Left colon (tissue), 2 donors: ENCODE measurements at regions not wholly inside any gene's neighbourhood (a gene's known extent, or its start where the extent isn't known, plus 50 kb on each side); places are given as distances from the start of the nearest gene placed in this dataset.
"Not testable (repeated sequence)": the region's sequence is repeated elsewhere in the genome, so short reads cannot be mapped to it uniquely, and the experiment has no call there.

Experiments used
- ATAC-seq: fragments of 200-7000 bp; cut with Tn5 transposase; one replicate; pipeline ENCODE4 v1.9.1; 2020; ENCODE audit warnings: mild to moderate bottlenecking, moderate library complexity
- DNase-seq, 2 donors: peaks; one replicate each; pipeline ENCODE4 v3.0.0-alpha.2; 2020
- intact Hi-C, 2 donors: fragments of 100-400 bp; cut with DNase I in 1 of 2; cut with micrococcal nuclease in 1 of 2; formaldehyde crosslinking; loops; one replicate each; pipeline versions ENCODE4 v1.11.2 to v1.14.0; 2022; cut with DNase I, micrococcal nuclease
- donor health status: DM: no; HTN: no; CAD: no.
- donor health status: DM: yes; HTN: yes; CAD: no.

DNA sequence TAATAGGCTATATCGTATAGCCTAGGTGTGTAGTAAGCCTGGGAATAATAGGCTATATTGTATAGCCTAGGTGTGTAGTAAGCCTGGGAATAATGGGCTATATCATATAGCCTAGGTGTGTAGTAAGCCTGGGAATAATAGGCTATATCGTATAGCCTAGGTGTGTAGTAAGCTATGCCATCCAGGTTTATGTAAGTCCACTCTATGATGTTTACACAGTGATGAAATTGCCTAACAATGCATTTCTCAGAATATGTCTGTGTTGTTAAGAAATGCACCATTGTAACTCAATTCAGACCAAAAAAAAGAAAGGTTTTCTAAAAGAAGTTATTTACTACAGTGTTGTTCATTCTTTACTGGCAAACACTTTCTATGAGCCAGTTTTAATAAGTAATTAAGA is 1387.2 kb downstream of the STIM2 start:
- DNase-seq (no peak), ATAC-seq (no peak)
- intact Hi-C loops, result no loop called here

DNA sequence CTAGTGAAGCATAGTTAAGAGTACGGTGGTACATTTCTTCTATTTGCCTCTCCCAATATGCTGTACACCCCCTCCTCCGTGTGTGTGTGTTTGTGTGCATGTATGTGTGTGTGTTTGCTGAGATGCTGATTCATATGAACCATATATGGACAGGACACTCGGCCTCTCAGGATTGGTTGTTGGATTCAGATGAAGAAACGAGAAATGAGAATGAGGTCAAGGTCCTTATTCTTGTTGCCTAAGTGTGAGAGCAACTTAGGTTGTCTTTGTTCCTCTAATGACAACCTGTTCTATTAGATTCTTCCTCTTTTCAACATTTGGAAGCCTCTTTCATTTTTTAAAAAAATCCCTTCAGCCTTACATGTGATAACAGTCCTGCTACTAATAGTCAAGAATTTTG is 1387.6 kb downstream of the STIM2 start:
- intact Hi-C loops, result no loop called here
- ATAC-seq (no peak), DNase-seq (no peak)

DNA sequence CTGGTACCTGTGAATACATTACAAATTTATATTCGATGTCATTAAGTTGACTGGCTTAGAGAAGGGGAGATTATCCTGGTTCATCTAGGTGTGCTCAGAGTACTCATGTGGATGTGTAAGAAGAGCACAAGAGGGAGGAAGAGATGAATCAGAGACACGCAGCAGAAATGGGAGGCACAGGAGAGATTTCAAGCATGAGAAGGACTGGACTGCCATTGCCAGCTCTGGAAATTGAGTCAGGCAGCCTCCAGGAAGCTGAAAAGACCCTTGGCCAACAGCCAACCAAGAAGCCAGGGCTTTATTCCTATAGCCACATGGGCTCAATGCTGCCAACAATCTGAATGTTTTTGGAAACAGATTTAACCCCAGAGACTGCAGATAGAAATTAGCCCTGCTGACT is 1390.0 kb downstream of the STIM2 start:
- intact Hi-C loops, result no loop called here
- ATAC-seq (no peak), DNase-seq (no peak)

DNA sequence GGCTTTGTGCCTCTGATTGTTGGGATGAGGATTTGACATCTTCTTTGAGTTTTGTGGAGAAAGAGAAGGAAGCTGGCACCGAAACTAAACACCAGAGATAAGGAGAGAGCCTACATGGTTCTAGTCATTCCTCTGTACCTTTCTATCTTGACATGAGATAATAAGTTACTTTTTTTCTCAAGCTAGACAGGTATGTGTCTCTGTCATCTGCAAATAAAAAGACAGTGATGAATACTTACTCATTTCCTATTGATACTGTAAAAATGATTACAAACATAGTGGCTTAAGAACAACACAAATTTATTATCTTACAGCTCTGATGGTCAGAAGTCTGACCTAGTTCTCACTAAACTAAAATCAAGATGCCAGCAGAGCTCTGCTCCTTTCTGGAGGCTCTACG is 1391.2 kb downstream of the STIM2 start:
- ATAC-seq (no peak), DNase-seq (no peak)
- intact Hi-C loops, result no loop called here

DNA sequence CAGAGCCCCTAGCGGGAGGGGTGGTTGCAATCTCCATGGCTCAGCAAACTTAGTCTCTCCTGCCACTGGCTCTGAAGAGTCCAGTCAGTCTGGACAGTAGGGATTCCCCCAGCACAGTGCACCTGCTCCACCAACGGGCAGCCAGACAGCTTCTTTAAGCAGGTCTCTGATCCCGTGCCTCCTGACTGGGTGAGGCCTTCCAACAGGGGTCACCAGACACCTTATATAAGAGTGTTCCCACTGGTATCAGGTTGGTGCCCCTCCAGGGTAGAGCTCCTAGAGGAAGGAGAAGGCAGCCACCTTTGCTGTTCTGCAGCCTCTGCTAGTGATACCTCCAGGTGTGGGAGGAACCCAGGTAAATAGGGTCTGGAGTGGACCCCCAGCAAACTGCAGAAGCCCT is 1393.4 kb downstream of the STIM2 start:
- ATAC-seq (no peak), DNase-seq (no peak)
- intact Hi-C loops, result no loop called here

DNA sequence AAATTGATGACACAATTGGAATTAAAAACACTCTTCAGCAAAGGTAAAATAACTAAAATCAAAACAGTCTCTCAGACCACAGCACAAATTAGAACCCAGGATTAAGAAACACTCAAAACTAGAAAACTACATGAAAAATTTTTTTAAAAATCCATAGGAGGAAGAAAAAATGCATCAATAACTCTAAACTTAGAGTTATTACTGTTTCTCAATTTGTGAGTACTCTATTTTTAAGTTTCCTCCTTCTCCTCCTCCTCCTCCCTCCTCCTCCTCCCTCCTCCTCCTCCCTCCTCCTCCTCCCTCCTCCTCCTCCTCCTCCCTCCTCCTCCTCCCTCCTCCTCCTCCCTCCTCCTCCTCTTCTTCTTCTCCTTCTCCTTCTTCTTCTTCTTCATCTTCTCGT is 1395.7 kb downstream of the STIM2 start:
- DNase-seq (no peak), ATAC-seq (no peak)
- intact Hi-C loops, result no loop called here

DNA sequence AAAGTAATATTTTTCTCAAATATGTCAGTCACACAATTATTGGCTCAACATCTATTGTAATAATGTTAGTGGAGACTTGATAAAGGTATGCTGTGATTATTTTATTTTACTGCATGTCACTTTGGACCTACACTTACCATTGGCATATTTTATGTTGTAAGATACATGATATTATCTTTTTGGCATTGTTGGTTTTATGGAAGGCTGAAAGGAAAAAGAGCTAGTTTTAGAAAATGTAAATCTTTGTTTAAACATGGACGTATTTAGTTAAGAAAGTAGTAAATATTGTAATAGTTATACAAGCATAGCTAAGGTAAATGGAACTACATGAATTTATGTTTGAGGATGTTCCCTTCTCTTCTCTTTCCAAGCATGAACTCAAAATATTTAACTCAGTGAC is 1399.3 kb downstream of the STIM2 start:
- no peak for DNase-seq
- ATAC-seq, result no peak
- intact Hi-C loops, result no loop called here

DNA sequence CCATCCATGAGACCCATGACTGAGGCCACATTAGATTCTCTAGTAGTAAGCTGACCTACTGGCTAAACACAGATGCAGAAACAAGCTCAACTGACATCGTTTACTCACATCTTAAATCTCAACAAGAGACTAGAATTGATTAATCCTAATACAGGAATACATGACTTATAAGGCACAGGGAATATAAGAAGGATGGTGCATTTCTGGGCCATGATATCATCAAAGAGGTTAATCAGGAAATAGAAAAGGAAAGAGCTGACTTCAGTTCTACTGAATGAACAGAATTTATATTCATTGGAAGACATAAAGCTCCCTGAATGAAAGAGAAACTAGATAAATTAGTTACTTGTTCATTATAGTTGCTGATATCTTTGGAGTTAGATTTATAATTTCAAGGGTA is 1406.5 kb downstream of the STIM2 start:
- ATAC-seq, result no peak
- intact Hi-C loops, result no loop called here

DNA sequence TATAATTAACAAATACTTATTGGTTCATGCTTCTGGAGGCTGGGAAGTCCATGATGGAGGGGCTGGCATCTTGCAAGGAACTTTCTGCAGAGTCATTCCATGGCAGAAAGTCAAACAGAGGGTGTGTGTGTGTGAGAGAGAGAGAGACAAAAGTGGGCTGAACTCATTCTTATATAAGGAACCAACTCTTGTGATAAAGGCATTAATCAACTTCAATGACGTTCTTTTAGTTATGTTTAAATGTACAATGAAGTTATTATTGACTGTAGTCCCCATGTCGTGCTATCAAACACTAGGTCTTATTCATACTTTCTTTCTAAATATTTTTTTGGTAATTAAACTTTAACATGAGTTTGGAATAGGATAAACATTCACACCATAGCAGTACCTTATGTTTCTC is 1408.8 kb downstream of the STIM2 start:
- no peak for ATAC-seq
- intact Hi-C loops, result no loop called here
- DNase-seq, result no peak

More for the DNA sequence above, 1406.5 kb downstream of the STIM2 start:
- no peak for DNase-seq

DNA sequence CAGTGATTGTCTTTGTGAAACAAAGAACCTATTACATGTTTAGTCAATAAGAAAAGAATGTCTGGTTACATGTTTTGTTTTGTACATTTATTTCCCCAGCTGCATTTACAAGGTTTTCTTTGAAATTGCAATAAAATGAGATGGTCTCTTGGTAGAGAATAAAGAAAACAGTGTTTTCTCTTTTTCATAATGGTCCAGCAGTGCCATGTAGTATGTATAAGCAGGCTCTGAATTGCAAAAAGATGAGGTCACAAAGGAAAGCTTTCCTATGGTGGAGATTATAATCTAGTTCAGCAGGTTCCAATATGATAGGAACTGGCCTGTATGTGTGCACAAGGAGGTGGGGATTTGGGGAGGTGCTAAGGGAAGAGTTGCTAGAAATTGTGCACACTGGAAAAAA is 1417.3 kb downstream of the STIM2 start:
- DNase-seq (no peak), ATAC-seq (no peak)
- intact Hi-C loops, result no loop called here

DNA sequence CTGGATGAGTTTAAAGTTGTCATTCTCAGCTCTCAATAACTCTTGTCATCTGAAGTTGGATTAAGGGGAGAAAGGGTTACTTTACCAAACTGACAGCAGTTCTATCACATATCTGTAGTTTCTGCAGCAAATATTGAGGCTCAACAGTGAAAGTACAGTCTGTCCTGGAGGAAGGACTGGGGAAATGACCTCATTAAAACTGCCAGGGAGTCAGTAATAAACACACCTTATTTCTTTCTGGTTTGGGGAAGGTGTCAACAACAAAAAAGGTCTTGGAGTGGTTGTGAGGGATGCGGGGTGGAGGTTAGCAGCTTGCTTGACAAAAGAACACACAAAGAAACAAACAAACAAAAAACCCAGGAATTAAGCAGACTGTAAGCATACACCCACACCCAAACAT is 1418.0 kb downstream of the STIM2 start:
- intact Hi-C loops, result no loop called here
- no peak for DNase-seq
- ATAC-seq, result no peak

DNA sequence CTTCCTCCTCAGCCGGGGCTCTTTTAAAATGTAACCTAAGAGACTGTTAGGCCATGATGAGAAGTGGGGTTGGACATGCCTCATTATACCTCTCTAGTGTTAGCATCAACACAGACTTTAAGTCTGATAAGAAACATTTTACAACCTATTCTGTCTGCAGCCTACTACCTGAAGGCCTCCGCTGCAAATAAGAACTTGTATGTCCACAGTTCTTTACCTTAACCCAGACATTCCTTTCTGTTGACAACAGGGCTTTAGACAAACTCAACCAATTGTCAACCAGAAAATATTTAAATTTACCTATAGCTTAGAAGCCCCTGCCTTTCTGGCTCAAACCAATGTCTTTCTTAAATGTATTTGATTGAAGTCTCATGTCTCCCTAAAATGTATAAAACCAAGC is 1418.6 kb downstream of the STIM2 start:
- DNase-seq (no peak), ATAC-seq (no peak)
- intact Hi-C loops, result no loop called here

DNA sequence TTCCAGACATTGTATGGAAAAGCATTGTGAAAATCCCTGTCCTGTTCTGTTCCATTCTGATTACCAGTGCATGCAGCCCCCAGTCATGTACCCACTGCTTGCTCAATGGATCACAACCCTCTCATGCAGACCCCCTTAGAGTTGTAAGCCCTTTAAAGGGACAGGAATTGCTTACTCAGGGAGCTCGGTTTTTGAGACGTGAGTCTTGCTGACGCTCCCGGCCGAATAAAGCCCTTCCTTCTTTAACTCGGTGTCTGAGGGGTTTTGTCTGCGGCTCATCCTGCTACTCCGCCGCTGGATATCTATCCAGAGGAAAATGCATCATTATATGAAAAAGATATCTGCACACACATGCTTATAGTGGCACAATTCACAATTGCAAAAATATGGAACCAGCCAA is 1425.6 kb downstream of the STIM2 start:
- DNase-seq, intact Hi-C loops: not testable (repeated sequence)

DNA sequence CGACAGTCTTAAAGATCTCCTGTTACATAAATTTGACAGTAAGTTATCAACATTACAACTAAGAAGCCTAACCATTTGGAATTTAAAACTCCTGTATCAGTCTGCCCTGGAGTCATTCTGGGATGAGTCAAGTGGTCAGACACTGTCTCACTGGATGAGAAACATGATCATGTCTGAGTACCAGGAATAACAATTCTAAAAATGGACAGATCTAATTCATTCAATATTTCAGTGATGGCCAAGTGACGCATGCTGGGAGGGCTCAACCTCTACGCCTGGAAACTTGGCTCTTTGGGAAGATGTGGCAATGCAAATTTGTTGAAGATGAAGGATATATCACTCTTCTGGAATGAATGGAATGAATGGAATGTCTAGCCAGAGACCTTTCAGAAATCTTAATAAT is 1427.2 kb downstream of the STIM2 start:
- ATAC-seq (no peak), DNase-seq (no peak)
- intact Hi-C loops, result no loop called here

More for the DNA sequence above, 1425.6 kb downstream of the STIM2 start:
- not testable (repeated sequence) for ATAC-seq

DNA sequence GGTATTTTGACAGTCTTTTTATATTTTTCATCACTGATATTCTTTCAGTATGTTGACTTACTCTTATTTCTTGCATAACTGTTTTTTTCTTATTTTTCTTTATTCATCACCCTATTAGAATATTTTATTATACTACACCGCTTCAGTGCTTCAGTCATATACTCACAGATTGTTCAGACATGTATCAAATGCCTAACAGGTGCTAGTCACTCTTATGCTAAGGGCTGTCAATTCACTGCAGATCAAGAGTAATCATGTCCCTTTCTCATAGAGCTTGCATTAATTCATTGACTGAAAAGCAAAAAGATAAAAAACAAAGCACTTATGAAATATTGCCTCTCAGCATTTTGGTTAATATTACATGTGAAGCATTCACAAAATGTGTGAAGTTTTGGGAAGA is 1435.6 kb downstream of the STIM2 start:
- no peak for DNase-seq
- intact Hi-C loops, result no loop called here
- ATAC-seq, result no peak

DNA sequence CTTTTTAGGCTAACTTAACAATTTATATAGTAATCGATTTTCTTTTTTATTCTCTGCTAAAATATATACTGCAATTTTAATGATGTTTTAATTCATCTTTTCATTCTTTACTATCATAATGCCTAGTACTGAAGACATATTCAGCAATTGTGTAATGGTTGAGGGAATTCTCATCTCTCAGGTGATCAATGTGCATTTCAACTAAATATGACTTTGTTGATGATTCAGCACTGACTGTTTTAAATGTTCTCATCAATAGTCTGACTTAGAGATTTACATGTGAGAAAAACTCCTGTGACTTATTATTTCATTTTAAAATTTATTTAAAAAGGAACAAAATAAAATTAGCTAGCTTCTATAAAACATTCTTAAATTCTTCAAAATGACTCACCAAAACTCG is 1450.3 kb downstream of the STIM2 start:
- intact Hi-C loops, result no loop called here
- DNase-seq (no peak), ATAC-seq (no peak)

DNA sequence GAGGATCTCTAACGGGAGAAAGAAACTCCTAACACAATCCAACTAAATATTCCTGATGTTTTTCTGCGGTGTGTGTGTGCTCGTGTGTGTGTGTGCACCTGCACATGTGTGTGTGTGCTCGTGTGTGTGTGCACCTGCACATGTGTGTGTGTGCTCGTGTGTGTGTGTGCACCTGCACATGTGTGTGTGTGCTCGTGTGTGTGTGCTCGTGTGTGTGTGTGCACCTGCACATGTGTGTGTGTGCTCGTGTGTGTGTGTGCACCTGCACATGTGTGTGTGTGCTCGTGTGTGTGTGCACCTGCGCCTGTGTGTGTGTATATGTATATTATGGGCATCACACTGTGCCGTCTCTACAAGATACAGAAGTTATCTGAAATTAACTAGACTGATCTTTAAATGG is 1451.9 kb downstream of the STIM2 start:
- DNase-seq, intact Hi-C loops, ATAC-seq: not testable (repeated sequence)

DNA sequence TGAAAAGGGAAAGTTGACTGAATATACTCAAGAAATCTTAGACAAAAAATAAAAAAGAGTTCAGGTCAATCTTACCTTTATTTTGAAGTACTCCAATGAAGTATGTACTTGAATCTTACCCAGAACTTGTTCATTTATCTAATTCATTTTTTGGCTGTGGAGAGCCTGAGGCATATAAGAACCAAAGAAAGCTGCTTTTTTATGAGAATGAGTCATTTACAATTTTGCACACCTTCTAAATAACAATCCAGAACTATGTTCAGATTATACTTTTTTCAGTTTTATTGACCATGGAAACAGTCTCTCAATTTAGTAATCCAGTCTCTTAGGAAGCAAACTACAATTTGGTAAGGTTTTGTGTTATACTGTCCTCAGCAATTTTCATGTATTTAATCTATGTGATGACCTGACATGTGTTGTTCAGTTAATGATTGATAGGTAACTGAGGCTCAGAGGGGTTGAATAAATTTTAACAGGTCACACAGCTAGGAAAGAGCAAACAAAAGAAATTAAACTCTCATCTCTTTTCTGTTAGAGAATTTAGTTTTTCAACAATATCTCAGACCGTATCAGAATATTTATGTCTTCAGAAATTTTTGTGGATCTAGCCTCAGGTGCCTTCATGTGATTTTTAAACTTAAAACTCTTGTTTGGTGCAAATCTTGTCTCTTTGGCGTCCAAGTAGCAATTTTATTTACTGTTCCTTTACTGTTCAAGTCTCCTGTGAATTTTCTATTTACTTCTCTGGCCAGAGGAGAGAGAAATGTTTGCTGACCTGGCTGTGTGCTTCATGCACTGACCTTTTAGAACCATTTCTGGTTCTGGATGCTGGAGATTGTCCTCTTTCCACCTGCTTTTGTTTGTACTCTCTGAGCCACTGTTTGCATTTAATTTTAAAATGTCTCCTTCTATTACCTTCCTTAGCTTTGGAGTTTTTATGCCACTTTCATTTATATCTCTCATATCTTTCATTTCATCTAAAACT is 1453.4 kb downstream of the STIM2 start:
- intact Hi-C loops, result no loop called here
- DNase-seq (no peak), ATAC-seq (no peak)

DNA sequence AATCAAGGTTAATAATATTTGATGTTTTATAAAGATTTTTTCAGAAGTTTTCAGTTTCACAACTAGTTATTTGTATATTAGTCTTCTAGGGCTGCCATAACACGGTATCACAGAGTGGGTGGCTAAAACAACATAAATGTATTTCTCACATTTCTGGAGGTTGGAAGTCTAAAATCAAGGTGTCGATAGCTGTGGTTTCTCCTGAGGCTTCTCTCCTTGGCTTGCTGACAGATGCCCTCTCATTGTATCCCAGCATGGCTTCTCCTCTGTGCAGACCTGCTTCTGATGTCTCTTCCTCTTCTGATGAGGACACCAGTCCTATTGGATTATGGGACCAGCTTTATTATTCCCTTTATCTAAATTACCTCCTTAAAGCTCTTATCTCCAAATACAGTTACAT is 1456.6 kb downstream of the STIM2 start:
- no peak for DNase-seq
- ATAC-seq, result no peak
- intact Hi-C loops, result no loop called here

DNA sequence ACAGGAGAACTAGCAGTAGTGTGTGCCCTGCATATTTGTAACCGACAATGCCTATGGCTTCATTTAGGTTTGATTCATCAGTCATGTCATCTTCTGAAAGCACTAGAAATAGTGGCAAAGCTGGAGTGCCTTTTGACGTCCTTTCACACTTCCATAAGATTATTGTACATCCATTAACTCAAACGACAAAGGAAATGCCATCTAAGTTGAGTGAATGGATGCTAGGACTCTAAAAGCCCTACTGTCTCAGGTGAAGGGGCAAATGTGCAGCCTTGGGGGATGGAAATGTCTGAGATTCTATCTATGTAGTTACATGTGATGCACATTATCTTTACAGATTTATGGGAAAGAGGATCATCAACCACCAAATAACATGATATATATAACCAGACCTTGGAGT is 1473.6 kb downstream of the STIM2 start:
- ATAC-seq (no peak), DNase-seq (no peak)
- intact Hi-C loops, result no loop called here

DNA sequence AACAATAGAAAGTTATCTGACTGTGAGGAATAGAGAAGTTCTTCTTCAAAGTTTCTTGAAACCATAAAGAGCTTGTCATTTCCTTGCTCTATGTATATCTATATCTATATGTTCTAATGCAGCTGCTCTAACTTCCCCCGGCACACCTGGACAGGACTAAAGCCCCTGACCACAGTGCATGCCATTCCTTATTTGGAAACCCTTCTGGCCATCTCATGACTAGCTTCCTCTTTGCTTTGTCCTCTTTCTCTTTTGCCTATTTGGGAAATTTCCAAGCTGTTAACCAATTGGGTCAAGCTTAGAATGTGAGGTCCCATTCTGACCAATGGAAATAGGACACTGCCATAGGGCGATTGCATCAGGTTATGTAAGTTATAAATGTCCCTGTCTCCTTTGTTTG is 1481.1 kb downstream of the STIM2 start:
- intact Hi-C loops, result no loop called here
- ATAC-seq (no peak), DNase-seq (no peak)
